OCI-LY7 (cell line): ENCODE measurements at regions not wholly inside any gene's neighbourhood (a gene's known extent, or its start where the extent isn't known, plus 50 kb on each side); places are given as distances from the start of the nearest gene placed in this dataset.

Experiments
- BruUV-seq: library from RNA; stranded (reverse); fragments of 400-500 nt; replicated peaks from 2 replicates; lab custom pipeline; 2021; lab: Mats Ljungman, UMichigan
- CTCF ChIA-PET: fragments of 300-600 bp; sonication (Branson Sonifier 250); formaldehyde crosslinking; loops from one replicate; lab custom pipeline; 2022; ENCODE audit warnings: antibody characterized with exemption; ENCODE audit not compliant: unreplicated experiment; lab: Charles Lee
- POLR2A ChIA-PET: fragments of 300-600 bp; sonication (Branson Sonifier 250); formaldehyde crosslinking; loops from one replicate; lab custom pipeline; 2022; ENCODE audit warnings: antibody characterized with exemption; lab: Charles Lee
- DNase-seq: peaks from one replicate; pipeline ENCODE4 v3.0.0-alpha.2; 2015; ENCODE audit warnings: low spot score
- H2AFZ ChIP-seq: fragments of 200-600 bp; sonication (generic), shearing (Covaris generic); 2 replicates; pipeline ENCODE4 v1.6.1; 2014; ENCODE audit warnings: mild to moderate bottlenecking, antibody characterized with exemption, low read length, moderate library complexity
- H3K27ac ChIP-seq: fragments of 200-600 bp; sonication (generic); 2 replicates; pipeline ENCODE4 v1.5.1; 2014; ENCODE audit warnings: mixed run types, low read depth, mild to moderate bottlenecking, moderate library complexity, low read length, inconsistent platforms; ENCODE audit not compliant: poor library complexity, severe bottlenecking
- H3K36me3 ChIP-seq: fragments of 200-600 bp; sonication (generic); 2 replicates; pipeline ENCODE4 v1.6.1; 2014; ENCODE audit warnings: mild to moderate bottlenecking, antibody characterized with exemption, low read length, moderate library complexity, mixed read lengths; ENCODE audit not compliant: insufficient read depth
- H3K4me1 ChIP-seq: fragments of 200-600 bp; sonication (generic); 2 replicates; pipeline ENCODE4 v1.5.1; 2014; ENCODE audit warnings: mild to moderate bottlenecking, low read length; ENCODE audit not compliant: insufficient read depth, poor library complexity, severe bottlenecking
- H3K4me2 ChIP-seq: fragments of 200-600 bp; sonication (generic); 2 replicates; pipeline ENCODE4 v1.6.1; 2014; ENCODE audit warnings: mild to moderate bottlenecking, low read length
- H3K4me3 ChIP-seq: fragments of 200-600 bp; sonication (generic); 2 replicates; pipeline ENCODE4 v1.5.1; 2014; ENCODE audit warnings: mild to moderate bottlenecking, low read depth, low read length; ENCODE audit not compliant: poor library complexity, severe bottlenecking
- H3K79me2 ChIP-seq: fragments of 200-600 bp; sonication (generic); 2 replicates; pipeline ENCODE4 v1.6.1; 2016; ENCODE audit warnings: low read depth, mild to moderate bottlenecking, low read length, moderate library complexity, mixed read lengths; ENCODE audit not compliant: insufficient read depth
- H3K9me2 ChIP-seq: fragments of 200-600 bp; sonication (generic); 2 replicates; pipeline ENCODE4 v1.6.1; 2016; ENCODE audit warnings: mild to moderate bottlenecking, low read length, mixed read lengths; ENCODE audit not compliant: insufficient read depth
- H3K9me3 ChIP-seq: fragments of 200-600 bp; sonication (generic); 2 replicates; pipeline ENCODE4 v1.6.1; 2014; ENCODE audit warnings: mild to moderate bottlenecking, mixed run types, low read length, mixed read lengths
- H4K20me1 ChIP-seq: fragments of 200-600 bp; sonication (generic); 2 replicates; pipeline ENCODE4 v1.6.1; 2014; ENCODE audit warnings: mild to moderate bottlenecking, antibody characterized with exemption, low read length, moderate library complexity, mixed read lengths; ENCODE audit not compliant: insufficient read depth
- CTCF ChIP-seq: fragments of 200-600 bp; sonication (generic); conservative IDR thresholded peaks from 2 replicates; pipeline ENCODE4 v1.5.1; 2014; ENCODE audit warnings: mild to moderate bottlenecking, antibody characterized with exemption, low read length, moderate library complexity, mixed read lengths
- EZH2phosphoT487 ChIP-seq: fragments of 200-600 bp; sonication (generic); IDR thresholded peaks from 2 replicates; pipeline ENCODE4 v1.6.1; 2018; ENCODE audit warnings: low read depth, borderline replicate concordance, mild to moderate bottlenecking, mixed run types, antibody characterized with exemption, low read length, moderate library complexity, mixed read lengths
- intact Hi-C: fragments of 100-400 bp; cut with micrococcal nuclease; formaldehyde crosslinking; loops from one replicate; pipeline ENCODE4 v1.10.0; 2022; ENCODE audit not compliant: unreplicated experiment

GRCh38 chr6:147911057-147911456 is 402.6 kb downstream of the SAMD5 start:
- Histone ChIP-seq H3K4me3 (no peak overlapping the region), H3K9me2 (no peaks in the 10 kb centered on the region), H3K4me1 (no peaks in the 10 kb centered on the region), H3K79me2 (no peaks in the 10 kb centered on the region), H2AFZ (no peak overlapping the region), H4K20me1 (no peaks in the 10 kb centered on the region), H3K9me3 (no peaks in the 10 kb centered on the region), H3K27ac (no peak overlapping the region), H3K4me2 (no peak overlapping the region), H3K36me3 (no peaks in the 10 kb centered on the region)
- TF ChIP-seq EZH2phosphoT487 (no peak), CTCF (no peak)
- intact Hi-C loops = no loop called here
- BruUV-seq = no TSS peak
- CTCF ChIA-PET = no interaction called here
- DNase-seq = no peak
- POLR2A ChIA-PET = no interaction called here

- Histone ChIP-seq H3K9me3 (no peaks in the 10 kb centered on the region), H3K4me1 (no peaks in the 10 kb centered on the region), H3K9me2 (no peaks in the 10 kb centered on the region), H3K4me3 (no peak overlapping the region), H3K27ac (no peak overlapping the region), H3K36me3 (no peaks in the 10 kb centered on the region), H2AFZ (no peak overlapping the region), H3K79me2 (no peaks in the 10 kb centered on the region), H4K20me1 (no peaks in the 10 kb centered on the region), H3K4me2 (no peak overlapping the region)
- CTCF ChIA-PET = no interaction called here
- intact Hi-C loops = no loop called here
- POLR2A ChIA-PET = interaction anchor here (0.6 to 0.7 kb wide), 2 partner anchors 14 to 84 kb away, joined by 4 to 6 read pairs; no protein-coding TSS in a partner anchor
- DNase-seq = no peak
- TF ChIP-seq CTCF = no peak
- no peak for TF ChIP-seq EZH2phosphoT487
- no TSS peak for BruUV-seq
Observed at GRCh38 chr6:147911686-147912085, 403.2 kb downstream of the SAMD5 start.

- intact Hi-C loops = no loop called here
- CTCF ChIA-PET = no interaction called here
- Histone ChIP-seq H3K27ac (no peak overlapping the region), H3K36me3 (no peaks in the 10 kb centered on the region), H4K20me1 (no peaks in the 10 kb centered on the region), H3K4me2 (no peak overlapping the region), H3K79me2 (no peaks in the 10 kb centered on the region), H3K4me3 (no peak overlapping the region), H3K9me3 (no peaks in the 10 kb centered on the region), H3K9me2 (no peaks in the 10 kb centered on the region), H3K4me1 (no peaks in the 10 kb centered on the region), H2AFZ (no peak overlapping the region)
- POLR2A ChIA-PET = interaction anchor here (0.9 kb wide), 1 partner anchor 15 kb away, joined by 3 read pairs; no protein-coding TSS in a partner anchor
- BruUV-seq = no TSS peak
- TF ChIP-seq CTCF (no peak), EZH2phosphoT487 (no peak)
- no peak for DNase-seq
Observed at GRCh38 chr6:147922799-147923198, 414.3 kb downstream of the SAMD5 start.
